ENCODE measurements at regions not wholly inside any gene's neighbourhood (a gene's known extent, or its start where the extent isn't known, plus 50 kb on each side); places are given as distances from the start of the nearest gene placed in this dataset.
"Not testable (repeated sequence)": the region's sequence is repeated elsewhere in the genome, so short reads cannot be mapped to it uniquely, and the experiment has no call there.

- no peak for DNase-seq
- in situ Hi-C loops (cut with HindIII; ENCODE audit: low pct_ligation_motif_present, low pct_unique_long_range_greater_than_20kb, low sequenced_read_pairs): no loop called here
Measured at GRCh38 chr2:52467189-52467588, 1300.4 kb upstream of the CHAC2 start.

GRCh38 chr2:52465287-52465686, 1302.3 kb upstream of the CHAC2 start:
- DNase-seq: no peak
- in situ Hi-C loops (cut with HindIII; ENCODE audit: low pct_ligation_motif_present, low pct_unique_long_range_greater_than_20kb, low sequenced_read_pairs): no loop called here

GRCh38 chr2:52463457-52463856, 1304.1 kb upstream of the CHAC2 start:
- no peak for DNase-seq
- in situ Hi-C loops (cut with HindIII; ENCODE audit: low pct_ligation_motif_present, low pct_unique_long_range_greater_than_20kb, low sequenced_read_pairs): no loop called here

- no peak for DNase-seq
- in situ Hi-C loops (cut with HindIII; ENCODE audit: low pct_ligation_motif_present, low pct_unique_long_range_greater_than_20kb, low sequenced_read_pairs): no loop called here
Measured at GRCh38 chr2:52456561-52457377, 1310.8 kb upstream of the CHAC2 start.

GRCh38 chr2:52454962-52455361, 1312.6 kb upstream of the CHAC2 start:
- in situ Hi-C loops (cut with HindIII; ENCODE audit: low pct_ligation_motif_present, low pct_unique_long_range_greater_than_20kb, low sequenced_read_pairs): no loop called here

GRCh38 chr2:52452201-52452600, 1315.4 kb upstream of the CHAC2 start:
- no peak for DNase-seq

More at GRCh38 chr2:52454962-52455361, 1312.6 kb upstream of the CHAC2 start:
- no peak for DNase-seq

GRCh38 chr2:52445686-52446085, 1321.9 kb upstream of the CHAC2 start:
- in situ Hi-C loops (cut with HindIII; ENCODE audit: low pct_ligation_motif_present, low pct_unique_long_range_greater_than_20kb, low sequenced_read_pairs): no loop called here
- DNase-seq: no peak

More at GRCh38 chr2:52452201-52452600, 1315.4 kb upstream of the CHAC2 start:
- in situ Hi-C loops (cut with HindIII; ENCODE audit: low pct_ligation_motif_present, low pct_unique_long_range_greater_than_20kb, low sequenced_read_pairs): no loop called here

GRCh38 chr2:52431352-52431760, 1336.2 kb upstream of the CHAC2 start:
- no peak for DNase-seq
- in situ Hi-C loops (cut with HindIII; ENCODE audit: low pct_ligation_motif_present, low pct_unique_long_range_greater_than_20kb, low sequenced_read_pairs): no loop called here

GRCh38 chr2:52429740-52430139, 1337.9 kb upstream of the CHAC2 start:
- DNase-seq: no peak
- in situ Hi-C loops (cut with HindIII; ENCODE audit: low pct_ligation_motif_present, low pct_unique_long_range_greater_than_20kb, low sequenced_read_pairs): no loop called here

- in situ Hi-C loops (cut with HindIII; ENCODE audit: low pct_ligation_motif_present, low pct_unique_long_range_greater_than_20kb, low sequenced_read_pairs): no loop called here
Measured at GRCh38 chr2:52429171-52429570, 1338.4 kb upstream of the CHAC2 start.

GRCh38 chr2:52428224-52428623, 1339.4 kb upstream of the CHAC2 start:
- no peak for DNase-seq
- in situ Hi-C loops (cut with HindIII; ENCODE audit: low pct_ligation_motif_present, low pct_unique_long_range_greater_than_20kb, low sequenced_read_pairs): no loop called here

More at GRCh38 chr2:52429171-52429570, 1338.4 kb upstream of the CHAC2 start:
- DNase-seq: no peak

GRCh38 chr2:52423655-52424054, 1343.9 kb upstream of the CHAC2 start:
- DNase-seq: no peak
- in situ Hi-C loops (cut with HindIII; ENCODE audit: low pct_ligation_motif_present, low pct_unique_long_range_greater_than_20kb, low sequenced_read_pairs): no loop called here

GRCh38 chr2:52423111-52423510, 1344.5 kb upstream of the CHAC2 start:
- in situ Hi-C loops (cut with HindIII; ENCODE audit: low pct_ligation_motif_present, low pct_unique_long_range_greater_than_20kb, low sequenced_read_pairs): no loop called here
- DNase-seq: no peak

- no peak for DNase-seq
- in situ Hi-C loops (cut with HindIII; ENCODE audit: low pct_ligation_motif_present, low pct_unique_long_range_greater_than_20kb, low sequenced_read_pairs): no loop called here
Measured at GRCh38 chr2:52416340-52416739, 1351.3 kb upstream of the CHAC2 start.

GRCh38 chr2:52414561-52415295, 1352.9 kb upstream of the CHAC2 start:
- no peak for DNase-seq
- in situ Hi-C loops (cut with HindIII; ENCODE audit: low pct_ligation_motif_present, low pct_unique_long_range_greater_than_20kb, low sequenced_read_pairs): no loop called here

GRCh38 chr2:52409308-52410118, 1358.1 kb upstream of the CHAC2 start:
- in situ Hi-C loops (cut with HindIII; ENCODE audit: low pct_ligation_motif_present, low pct_unique_long_range_greater_than_20kb, low sequenced_read_pairs); DNase-seq: not testable (repeated sequence)

GRCh38 chr2:52405980-52406379, 1361.6 kb upstream of the CHAC2 start:
- DNase-seq: no peak
- in situ Hi-C loops (cut with HindIII; ENCODE audit: low pct_ligation_motif_present, low pct_unique_long_range_greater_than_20kb, low sequenced_read_pairs): no loop called here

GRCh38 chr2:52404866-52405265, 1362.7 kb upstream of the CHAC2 start:
- in situ Hi-C loops (cut with HindIII; ENCODE audit: low pct_ligation_motif_present, low pct_unique_long_range_greater_than_20kb, low sequenced_read_pairs): no loop called here
- no peak for DNase-seq

GRCh38 chr2:52404046-52404445, 1363.6 kb upstream of the CHAC2 start:
- no peak for DNase-seq
- in situ Hi-C loops (cut with HindIII; ENCODE audit: low pct_ligation_motif_present, low pct_unique_long_range_greater_than_20kb, low sequenced_read_pairs): no loop called here
